HG02678 (cell line): ENCODE measurements at regions not wholly inside any gene's neighbourhood (a gene's known extent, or its start where the extent isn't known, plus 50 kb on each side); places are given as distances from the start of the nearest gene placed in this dataset.

Experiments used
- ATAC-seq: cut with Tn5 transposase; IDR thresholded peaks from one replicate; pipeline ENCODE4 v1.9.1; 2021; ENCODE audit warnings: mild to moderate bottlenecking, moderate library complexity; ENCODE audit not compliant: unreplicated experiment

- ATAC-seq = peak; percentile 47
Observed at GRCh38 chr17:68182011-68182306, 65.9 kb upstream of the AMZ2 start.

- ATAC-seq = peak; percentile 35
Observed at GRCh38 chr17:68182940-68183551, 64.8 kb upstream of the AMZ2 start.

- ATAC-seq = no peak
Observed at GRCh38 chr17:68184141-68184571, 63.7 kb upstream of the AMZ2 start.

GRCh38 chr17:68184816-68185436 is 62.9 kb upstream of the AMZ2 start:
- peak; percentile 56 for ATAC-seq

GRCh38 chr17:68185820-68186219 is 62.0 kb upstream of the AMZ2 start:
- no peak for ATAC-seq

DNA sequence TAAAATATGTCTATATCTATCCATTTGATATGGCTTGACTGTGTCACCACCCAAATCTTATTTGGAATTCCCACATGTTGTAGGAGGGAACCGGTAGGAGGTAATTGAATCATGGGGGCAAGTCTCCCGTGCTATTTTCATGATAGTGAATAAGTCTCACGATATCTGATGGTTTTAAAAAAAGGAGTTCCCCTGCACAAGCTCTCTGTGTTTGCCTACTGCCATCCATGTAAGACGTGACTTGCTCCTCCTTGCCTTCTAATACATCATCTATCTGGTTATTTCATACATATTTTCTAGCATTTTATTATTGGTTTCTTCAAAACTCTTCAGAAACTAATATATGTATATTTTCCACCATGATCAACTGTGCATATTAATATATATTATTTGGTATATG is 57.3 kb upstream of the AMZ2 start:
- no peak for ATAC-seq

GRCh38 chr17:68195667-68196393 is 52.0 kb upstream of the AMZ2 start:
- ATAC-seq = no peak

DNA sequence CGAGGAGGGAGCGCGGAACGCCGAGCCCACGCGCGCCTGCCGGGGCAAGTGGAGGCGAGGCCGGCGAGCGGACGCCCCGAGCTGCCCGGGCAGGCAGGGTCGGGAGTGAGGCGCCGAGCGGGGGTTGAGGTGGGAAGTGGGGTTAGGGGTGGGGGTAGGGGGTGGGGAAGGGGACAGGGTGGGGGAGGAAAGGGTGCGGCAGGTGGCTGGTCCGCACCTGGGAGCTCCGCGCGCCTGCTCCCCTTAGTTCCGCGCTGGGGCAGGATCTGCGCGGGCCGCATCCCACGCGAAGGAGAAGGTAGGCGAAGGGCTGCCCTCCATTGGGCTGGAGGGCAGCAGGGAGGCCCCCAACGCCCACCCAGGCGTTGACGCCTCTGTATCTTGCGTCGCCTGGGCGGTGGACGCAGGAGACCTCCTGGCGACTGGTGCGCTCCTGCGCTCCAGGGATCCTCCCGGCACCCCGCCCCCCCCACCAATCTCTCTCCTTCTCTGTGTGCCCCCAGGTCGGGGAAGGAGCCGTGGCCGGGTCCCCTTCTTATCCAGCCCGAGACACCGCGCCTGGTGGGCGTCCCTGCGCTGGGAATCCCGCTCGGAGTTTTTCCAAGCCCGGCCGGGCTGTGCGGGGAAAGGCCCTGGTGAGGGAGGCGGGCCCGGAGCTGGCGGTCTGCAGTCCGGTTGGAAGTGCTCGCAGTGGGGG is 51.3 kb upstream of the AMZ2 start:
- ATAC-seq = no peak

- no peak for ATAC-seq
Observed at GRCh38 chr17:68197091-68197996, 50.5 kb upstream of the AMZ2 start.

GRCh38 chr17:68197997-68198930 is 49.6 kb upstream of the AMZ2 start:
- ATAC-seq = no peak
